ENCODE measurements at regions not wholly inside any gene's neighbourhood (a gene's known extent, or its start where the extent isn't known, plus 50 kb on each side); places are given as distances from the start of the nearest gene placed in this dataset.
A peak's percentile ranks its signal among the peaks of the same experiment; 100 is the strongest.

DNA sequence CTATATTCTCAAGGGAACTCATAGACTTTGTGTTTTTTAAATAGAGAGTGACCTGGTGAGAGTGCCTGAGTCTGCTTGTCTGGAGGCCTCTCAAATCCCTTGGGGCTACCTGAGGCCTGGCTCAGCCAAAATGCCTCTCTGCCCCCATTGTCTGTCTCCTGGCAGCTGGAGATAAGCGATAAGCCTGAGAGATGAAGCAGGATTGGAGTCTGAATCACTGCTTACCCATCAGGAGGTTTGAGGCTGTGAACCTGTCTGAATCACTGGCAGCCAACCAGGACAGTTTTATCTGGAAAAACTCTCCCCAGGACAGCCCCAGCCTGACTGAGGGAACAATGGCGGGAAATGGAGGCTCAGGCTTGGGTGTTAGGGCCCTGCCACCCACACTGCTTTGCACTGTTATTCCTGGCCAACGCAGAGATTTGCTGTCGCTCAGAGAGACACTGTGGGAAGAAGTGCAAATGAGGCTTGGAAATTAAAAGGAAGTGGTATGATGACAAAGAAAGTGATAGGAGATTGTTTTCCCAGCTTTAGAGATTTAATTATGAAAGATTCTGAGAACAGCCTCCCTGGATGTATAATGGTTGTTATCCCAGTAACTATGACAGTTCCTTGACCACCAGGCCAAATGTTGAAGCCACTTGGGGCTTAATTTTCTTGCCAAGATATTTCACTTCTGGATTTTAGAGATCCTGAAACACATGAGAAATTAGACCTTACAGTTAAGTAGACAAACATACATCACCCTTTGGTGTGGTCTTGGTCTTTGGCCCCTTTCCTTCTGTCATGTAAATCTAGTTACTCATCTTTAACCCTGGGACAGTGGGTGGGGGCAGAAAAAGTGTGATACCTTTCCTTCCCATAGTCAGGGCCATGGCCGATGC lies 102.1 kb downstream of the RASSF10 start:
- TF ChIP-seq CTCF (conservative IDR thresholded peaks at IDR 0.05; ENCODE audit: low read depth, low read length) = no peak
- H3K4me3 ChIP-seq (ENCODE audit: low read depth, low read length) = no peak overlapping the region
- DNase-seq (ENCODE audit: low read depth) = peak; percentile 47

GRCh38 chr11:13111813-13112130 lies 102.7 kb downstream of the RASSF10 start:
- TF ChIP-seq CTCF (conservative IDR thresholded peaks at IDR 0.05; ENCODE audit: low read depth, low read length) = no peak
- H3K4me3 ChIP-seq (ENCODE audit: low read depth, low read length) = no peak overlapping the region
- no peak for DNase-seq (ENCODE audit: low read depth)

DNA sequence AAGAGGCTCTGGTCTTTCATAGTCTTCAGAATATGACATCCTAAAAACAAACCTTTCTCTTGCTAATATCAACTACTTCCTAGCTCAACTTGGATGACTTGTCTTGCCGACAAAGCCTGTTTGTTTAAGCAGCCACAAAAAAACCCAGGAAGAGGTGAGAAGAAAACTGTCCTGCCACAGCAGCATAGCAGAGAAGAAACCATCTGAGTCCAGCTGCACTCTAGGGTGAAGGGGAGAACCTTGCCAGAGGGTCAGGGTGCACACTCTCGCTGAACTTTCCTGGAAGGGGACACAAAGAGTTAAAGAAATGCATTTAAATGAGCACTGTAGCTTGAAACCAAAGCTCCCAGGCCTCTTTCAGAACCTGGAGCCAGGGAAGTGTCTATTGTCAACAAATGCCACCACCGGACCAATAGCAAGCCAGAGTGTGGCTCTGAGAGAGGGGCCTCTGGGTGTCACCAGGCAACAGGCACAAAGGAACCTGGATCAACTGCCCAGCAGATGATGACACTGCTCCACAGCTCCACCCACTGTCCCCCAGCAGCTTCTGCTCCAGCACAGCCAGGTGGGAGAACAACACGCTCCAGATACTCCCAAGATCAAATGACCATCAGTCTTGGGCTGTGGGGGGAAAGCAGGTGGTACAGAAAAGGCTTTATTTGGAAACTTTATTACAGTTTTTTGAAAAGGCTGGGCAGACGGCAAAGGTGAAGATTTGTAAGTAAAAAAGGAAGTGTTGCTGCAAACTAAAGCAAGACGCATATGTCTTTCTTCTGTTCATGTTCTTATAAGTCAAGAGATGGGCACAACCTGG lies 105.7 kb downstream of the RASSF10 start:
- TF ChIP-seq CTCF (conservative IDR thresholded peaks at IDR 0.05; ENCODE audit: low read depth, low read length) = peak; percentile 31
- DNase-seq (ENCODE audit: low read depth) = no peak
- H3K4me3 ChIP-seq (ENCODE audit: low read depth, low read length) = no peak overlapping the region

DNA sequence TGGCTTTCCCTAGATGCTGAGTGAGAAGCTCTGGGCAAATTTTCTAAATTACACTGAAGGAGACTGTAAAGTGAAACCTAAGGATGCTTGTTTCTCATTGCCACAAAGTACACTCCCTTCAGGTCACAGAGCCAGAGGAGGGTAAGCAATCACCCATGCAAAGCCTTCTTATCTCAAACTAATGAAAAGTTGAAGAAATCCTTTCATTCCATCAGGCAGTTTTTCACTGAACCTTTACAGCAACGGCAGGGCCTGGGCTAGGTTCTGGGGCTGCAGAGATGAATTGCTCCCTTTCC lies 106.2 kb downstream of the RASSF10 start:
- no peak for DNase-seq (ENCODE audit: low read depth)
- no peak for TF ChIP-seq CTCF (conservative IDR thresholded peaks at IDR 0.05; ENCODE audit: low read depth, low read length)
- H3K4me3 ChIP-seq (ENCODE audit: low read depth, low read length) = no peak overlapping the region

DNA sequence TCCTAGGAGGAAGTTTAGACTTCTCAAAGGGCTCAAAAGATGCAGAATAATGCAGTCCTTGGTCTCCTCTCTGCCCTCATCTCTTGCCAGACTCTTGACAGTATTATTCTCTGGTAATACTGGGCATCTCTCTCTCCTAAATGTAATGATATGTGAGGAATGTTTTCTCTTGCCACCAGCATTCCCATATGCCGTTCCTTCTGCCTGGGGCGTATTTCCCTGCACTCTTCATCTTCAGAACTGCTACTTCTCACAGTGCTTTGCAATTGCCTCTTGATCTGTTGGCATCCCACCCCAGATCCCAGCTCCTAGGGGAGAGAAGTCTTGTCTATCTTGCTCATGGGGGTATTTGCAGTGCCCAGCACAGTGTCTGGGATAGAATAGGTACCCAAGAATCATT lies 107.4 kb downstream of the RASSF10 start:
- TF ChIP-seq CTCF (conservative IDR thresholded peaks at IDR 0.05; ENCODE audit: low read depth, low read length) = no peak
- no peak for DNase-seq (ENCODE audit: low read depth)
- no peak overlapping the region for H3K4me3 ChIP-seq (ENCODE audit: low read depth, low read length)

DNA sequence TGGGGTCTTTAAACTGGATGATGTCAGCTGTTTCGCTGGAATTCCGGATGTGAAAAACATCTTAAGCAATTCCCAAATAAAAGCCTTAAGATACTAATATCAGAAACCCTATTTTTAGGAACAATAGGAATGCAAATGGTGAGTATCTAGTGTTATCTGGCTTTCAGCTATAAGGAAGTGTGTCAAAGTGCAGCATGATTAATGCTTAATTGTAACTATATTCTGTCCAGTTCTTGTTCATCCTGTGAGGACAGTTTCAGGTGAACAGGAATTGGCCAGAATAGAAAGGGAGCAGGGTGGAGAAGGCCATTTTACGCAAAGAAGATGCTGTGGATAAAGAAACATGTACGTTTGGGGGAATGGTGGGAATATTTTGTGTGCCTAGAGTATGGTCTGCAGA lies 108.2 kb downstream of the RASSF10 start:
- H3K4me3 ChIP-seq (ENCODE audit: low read depth, low read length) = no peak overlapping the region
- no peak for DNase-seq (ENCODE audit: low read depth)
- TF ChIP-seq CTCF (conservative IDR thresholded peaks at IDR 0.05; ENCODE audit: low read depth, low read length) = no peak

Data from epithelial cell of proximal tubule (primary cell).